ENCODE measurements at regions not wholly inside any gene's neighbourhood (a gene's known extent, or its start where the extent isn't known, plus 50 kb on each side); places are given as distances from the start of the nearest gene placed in this dataset.
"Not testable (repeated sequence)": the region's sequence is repeated elsewhere in the genome, so short reads cannot be mapped to it uniquely, and the experiment has no call there.

DNA sequence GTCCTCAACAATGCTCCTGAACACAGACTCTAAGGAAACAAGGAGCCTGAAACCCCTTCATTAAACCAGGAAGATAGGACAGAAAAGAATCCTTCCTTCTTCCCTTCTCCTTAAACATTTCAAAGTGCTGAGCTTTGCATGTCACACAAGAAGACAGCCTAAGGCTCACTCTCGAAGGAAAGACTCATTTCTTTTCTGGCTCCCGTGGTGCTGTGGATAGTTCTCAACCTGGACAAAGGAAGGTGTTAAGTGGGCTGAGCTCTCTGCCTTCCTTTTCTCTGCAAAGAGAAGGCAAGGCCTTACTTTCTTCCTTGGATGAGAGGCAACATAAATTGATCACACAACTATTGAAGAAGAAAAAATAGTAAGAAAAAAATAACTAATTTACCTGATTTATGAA lies 452.4 kb upstream of the DDI1 start:
- no peak for DNase-seq (ENCODE audit: low read depth in 4 of 4, low spot score in 1 of 4)

DNA sequence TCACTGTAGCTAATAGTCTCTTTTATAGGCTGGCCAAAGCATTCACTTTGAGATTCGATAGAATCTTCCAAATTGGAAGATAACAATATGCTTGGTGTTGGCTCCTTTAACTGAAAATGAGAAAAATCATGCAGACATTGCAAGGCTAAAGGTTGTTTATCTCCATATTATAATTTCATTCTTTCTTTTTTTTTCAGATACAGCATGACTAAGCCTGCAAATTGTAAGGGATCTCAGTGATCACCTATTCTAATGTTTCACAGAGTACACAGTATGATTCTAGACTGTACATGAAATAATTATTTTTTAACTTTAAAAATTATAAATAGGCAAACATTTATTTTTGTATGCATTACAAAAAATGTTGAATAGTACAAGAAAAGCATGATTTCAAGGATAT lies 451.7 kb upstream of the DDI1 start:
- no peak for DNase-seq (ENCODE audit: low read depth in 4 of 4, low spot score in 1 of 4)

DNA sequence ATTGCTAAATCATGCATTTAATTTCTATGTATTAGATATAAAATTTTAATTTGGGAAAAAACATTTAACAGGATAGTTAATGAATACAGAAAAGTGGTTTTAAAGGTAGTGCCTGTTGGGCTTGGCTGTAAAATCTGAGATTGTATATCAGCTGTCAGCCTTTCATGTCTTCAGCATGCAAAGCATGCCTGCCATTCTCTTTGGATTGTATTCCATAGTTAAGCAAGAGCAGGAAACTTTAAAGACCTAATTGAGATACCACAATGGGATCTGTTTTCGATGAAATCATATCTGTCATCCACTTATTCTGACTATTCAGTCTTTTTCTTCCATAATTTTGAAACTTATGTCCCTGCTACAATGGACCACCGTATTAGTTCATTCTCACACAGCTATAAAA lies 451.0 kb upstream of the DDI1 start:
- no peak for DNase-seq (ENCODE audit: low read depth in 4 of 4, low spot score in 1 of 4)

DNA sequence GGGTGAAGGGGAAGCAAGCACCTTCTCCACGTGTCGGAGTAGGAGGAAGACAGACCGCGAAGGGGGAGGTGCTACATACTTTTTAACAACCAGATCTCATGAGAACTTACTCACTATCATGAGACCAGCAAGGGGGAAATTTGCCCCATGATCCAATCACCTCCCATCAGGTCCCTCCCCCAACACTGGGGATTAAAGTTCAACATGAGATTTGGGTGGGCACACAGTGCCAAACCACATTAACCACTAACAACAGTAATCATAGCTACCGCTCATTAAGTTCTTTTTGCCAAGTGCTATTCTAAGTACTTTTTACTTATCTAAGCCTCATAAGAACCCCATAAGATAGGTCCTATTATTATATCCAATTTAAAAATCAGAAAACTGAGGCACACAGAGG lies 450.5 kb upstream of the DDI1 start:
- no peak for DNase-seq (ENCODE audit: low read depth in 4 of 4, low spot score in 1 of 4)

DNA sequence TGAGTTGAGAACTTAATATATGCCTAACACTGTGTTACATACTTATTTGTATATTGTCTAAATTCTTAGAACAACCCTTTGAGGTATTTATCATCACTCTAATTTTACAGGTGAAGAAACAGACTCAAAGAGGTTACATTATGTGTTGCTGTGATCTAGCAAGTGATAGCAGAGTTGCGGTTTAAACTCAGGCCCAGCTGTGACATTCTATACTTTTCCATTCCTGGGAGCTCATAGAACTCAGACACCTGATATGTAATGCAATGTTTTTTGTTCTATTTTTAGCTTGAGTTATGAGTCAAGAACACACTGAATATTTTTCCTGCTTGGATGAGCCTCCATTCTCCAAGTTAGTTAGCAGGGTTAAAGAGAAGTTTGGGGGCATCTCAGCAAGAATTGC lies 449.7 kb upstream of the DDI1 start:
- no peak for DNase-seq (ENCODE audit: low read depth in 4 of 4, low spot score in 1 of 4)

DNA sequence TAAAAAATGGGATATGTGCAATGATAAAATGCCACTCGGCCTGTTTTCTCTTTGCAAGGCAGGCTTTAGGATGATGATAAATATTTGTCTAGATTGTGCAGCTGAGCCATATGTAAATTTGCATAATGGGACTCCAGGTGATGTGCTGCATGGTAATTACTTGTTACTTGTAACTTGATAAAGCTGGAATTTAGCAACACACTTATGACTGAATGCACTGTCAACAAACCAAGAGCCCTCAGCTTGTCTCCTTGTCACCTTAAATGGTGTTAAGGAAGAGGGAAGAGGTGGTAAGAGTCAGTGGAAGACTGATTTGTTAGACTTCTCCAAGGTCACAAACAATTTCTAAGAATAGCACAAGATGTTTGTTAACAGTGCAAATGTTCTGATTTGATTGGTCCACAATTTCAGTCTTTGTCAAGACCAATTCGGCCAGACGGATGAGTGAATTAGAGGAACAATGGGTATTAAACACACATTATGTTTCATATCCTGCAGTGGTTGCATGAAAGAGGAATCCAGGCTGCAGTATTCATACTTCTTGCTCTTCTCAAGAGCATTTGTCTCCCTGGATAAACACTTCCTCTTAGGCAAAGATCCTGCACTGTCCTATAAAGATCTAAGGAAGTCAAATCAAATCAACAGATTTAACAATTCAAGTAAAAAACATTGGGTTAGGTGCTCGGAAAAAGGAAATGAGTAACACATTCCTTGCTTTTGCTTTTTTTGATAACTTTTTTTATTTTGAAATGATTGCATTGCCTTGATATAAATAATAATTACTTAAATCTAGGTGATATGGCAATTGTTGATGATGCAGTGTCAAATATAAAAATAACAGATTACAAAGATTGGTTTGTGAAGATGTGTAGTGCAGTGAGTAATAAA lies 448.3 kb upstream of the DDI1 start:
- DNase-seq (ENCODE audit: low read depth in 4 of 4, low spot score in 1 of 4) = no peak

DNA sequence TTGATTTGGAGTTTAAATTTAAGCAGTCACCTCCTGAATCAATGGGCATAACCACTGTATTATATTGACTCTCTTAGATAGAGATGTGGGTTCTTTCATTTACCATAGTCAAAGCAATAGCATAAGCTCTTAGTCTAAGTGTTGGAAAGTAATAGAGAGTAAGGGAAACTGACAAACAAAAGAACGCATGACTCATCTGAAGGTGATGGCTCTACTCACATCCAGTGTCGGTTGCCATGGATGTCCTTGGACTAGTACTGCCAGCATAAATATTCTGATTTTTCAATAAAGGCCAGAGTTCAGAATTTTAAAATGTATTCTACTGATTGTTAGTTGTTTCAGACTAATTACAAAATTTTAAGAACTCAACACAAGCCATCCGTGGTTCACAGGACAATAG lies 444.9 kb upstream of the DDI1 start:
- no peak for DNase-seq (ENCODE audit: low read depth in 4 of 4, low spot score in 1 of 4)

DNA sequence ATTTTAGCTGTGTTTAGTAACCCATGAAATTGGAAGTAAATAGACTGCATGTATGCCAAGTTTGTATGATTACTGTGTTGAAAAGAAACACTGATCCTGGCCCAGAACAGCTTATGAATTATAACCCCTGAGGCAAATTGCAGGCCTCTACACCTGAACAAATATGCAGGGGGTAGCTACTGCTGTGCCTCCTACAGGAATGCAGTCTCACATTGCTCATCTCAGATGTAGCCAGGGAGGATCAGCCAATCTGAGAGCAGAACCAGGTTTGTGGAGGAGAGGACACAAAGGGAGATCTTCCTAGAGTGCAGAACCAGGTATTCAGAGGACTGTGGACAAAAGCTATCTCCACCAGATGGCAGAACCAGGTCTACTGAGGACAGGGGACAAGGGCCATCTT lies 442.2 kb upstream of the DDI1 start:
- no peak for DNase-seq (ENCODE audit: low read depth in 4 of 4, low spot score in 1 of 4)

DNA sequence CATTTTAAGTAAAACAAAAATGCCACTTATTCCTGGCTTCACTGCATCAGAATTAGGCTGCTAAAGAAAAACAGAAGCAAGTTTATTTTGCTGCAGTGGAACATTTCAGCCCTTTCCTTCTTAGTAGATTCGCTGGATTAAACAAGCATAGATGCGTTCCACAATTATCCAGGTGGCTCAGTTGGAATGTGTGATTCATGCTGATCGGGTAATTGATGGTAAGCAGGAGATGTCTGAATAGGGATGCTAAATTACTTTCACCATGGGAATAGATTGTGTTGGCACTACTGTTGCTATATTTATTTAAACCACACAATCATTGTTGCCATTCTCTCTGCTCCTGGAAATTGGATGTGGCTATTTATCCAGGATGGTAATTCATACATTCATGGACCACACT lies 440.1 kb upstream of the DDI1 start:
- no peak for DNase-seq (ENCODE audit: low read depth in 4 of 4, low spot score in 1 of 4)

DNA sequence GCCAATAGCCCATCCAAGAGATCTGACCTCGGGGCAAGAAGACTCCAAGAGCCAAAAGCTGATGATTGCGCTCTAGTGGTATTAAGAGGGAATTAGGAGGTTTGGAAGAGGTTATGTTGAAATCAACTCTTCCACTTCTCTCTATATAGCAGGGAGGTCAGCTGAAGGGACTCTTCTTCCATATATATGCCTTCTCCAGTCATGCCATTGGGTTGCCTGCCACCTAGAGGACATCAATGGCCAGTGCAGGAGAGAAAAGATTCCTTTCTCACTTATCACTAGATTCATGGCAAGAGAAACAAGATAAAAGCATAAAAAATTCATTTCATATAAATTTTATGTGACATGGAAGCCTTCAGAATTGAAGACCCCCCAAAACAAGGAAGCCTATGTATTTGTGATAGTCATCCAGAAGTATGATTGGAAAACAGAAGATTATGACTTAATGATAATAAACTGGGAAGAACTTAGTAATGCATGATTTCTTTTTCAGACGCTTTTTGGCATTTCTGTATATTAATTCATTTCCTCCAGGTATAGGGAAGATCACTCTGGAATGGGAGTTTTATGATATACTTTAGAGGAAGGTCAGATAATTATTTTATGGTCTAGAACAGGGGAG lies 435.1 kb upstream of the DDI1 start:
- peak in 1 of 4 experiments; percentile 4 for DNase-seq (ENCODE audit: low read depth in 4 of 4, low spot score in 1 of 4)

DNA sequence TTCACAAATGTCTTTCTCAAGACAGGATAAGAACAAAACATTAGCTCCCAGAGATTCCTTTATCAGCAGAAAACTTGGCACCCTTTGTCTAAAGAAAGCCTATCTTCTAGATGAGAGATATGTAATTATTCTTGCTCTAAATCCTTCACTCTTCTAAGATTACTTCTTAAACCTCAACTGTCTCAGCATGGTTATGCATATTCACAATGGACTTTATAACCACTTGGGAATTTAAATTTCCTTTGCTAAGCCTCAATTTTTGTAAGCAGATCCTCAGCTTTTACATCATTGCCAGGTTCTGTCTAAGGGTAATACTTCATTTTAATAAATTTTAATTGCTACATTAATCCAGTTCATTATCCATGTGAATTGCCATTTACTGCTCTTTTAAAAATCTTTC lies 433.6 kb upstream of the DDI1 start:
- no peak for DNase-seq (ENCODE audit: low read depth in 4 of 4, low spot score in 1 of 4)

DNA sequence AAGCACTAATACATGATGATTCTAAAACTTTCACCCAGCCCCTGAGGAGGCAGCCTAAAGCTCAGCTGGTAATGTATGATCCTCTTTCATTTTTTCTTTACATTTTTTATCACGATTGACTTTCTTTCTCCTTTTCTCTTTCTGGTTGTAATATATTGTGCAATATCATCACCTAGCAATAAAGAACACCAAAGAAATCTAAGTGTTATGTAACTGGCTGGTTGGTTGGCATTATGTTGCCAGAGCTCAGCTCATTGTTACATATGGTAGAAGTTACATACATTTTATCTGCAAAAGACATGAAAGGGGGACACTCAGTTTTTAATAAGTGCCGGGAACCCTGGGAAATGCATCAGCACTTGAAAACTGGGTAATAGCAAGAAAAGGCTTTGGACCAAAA lies 432.1 kb upstream of the DDI1 start:
- no peak for DNase-seq (ENCODE audit: low read depth in 4 of 4, low spot score in 1 of 4)

DNA sequence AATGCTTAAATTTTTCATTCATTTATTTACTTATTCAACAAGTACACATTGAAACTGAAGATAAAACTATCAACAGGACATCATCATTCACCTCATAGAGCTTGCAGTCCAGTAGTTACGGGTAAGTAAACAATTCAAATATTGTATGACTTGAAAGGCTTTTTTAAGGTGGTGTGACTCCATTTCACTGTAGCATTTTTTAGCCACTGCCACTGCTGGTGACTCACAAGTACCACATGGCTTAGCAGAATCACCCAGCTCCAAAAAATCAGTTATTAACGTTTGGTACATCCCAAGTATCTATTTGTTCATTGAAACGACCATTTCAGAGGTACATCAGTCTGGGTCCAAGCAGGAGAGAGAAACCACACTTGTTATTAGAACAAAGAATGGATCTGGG lies 427.9 kb upstream of the DDI1 start:
- DNase-seq (ENCODE audit: low read depth in 4 of 4, low spot score in 1 of 4) = no peak

DNA sequence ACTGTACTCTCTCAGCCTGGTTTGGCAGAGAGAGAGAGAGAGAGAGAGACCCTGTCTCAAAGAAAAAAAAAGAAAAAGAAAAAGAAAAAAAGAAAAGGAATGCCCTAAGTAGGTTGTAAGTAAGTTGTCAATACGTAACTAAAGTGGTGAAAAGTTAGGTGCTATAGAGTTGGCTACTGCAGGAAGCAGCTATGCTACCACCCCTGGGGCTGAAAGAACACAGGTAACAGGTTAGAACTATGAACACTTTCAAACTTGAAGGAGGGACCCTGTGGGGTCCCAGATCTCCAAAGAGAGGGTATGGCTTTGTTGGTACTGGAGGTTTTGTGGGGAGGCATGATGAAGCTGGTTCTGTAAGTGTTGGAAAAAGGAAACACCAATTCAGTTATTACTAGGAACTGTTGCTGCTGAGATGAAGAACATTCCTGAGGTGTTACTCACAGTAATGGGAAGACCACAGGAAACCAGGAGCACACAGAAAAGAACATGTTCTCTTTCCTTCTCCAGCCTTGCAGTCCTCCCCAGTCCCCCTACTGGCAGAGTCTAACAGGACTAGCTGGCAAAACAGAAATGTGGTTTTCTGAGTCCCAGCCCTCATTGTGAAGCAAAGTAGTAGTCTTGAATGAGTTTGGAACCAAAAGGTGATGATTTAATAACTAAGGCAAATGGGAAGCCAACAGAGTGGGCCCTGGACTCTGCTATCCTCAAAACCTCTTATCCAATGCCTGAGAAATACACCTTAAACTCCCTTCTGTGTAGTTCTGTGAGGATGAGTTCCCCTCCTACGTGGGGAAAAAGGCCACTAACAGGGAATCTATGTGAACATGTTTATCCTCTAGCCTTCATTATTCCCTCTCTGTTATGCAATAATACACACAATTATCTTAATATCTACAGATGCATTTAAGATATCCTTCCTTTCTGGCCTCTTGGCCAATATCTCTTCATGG lies 427.0 kb upstream of the DDI1 start:
- DNase-seq (ENCODE audit: low read depth in 4 of 4, low spot score in 1 of 4) = no peak

DNA sequence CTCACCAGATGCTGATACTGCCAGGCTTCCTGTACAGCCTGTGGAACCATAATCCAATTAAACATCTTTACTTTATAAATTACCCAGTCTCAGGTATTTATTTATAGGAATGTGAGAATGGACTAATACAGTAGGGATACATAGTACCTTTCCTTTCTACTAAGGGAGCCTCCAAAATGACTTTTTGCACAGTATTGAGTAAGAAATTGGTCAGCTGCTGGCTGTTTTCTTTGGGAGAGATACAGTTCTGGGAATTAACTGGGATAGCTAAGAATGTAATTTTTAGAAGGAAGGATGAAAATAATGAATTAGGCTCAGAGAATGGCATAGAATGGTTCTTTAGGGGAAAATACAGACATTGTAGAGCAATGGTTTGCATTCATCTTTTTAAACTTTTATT lies 426.0 kb upstream of the DDI1 start:
- DNase-seq (ENCODE audit: low read depth in 4 of 4, low spot score in 1 of 4) = no peak

DNA sequence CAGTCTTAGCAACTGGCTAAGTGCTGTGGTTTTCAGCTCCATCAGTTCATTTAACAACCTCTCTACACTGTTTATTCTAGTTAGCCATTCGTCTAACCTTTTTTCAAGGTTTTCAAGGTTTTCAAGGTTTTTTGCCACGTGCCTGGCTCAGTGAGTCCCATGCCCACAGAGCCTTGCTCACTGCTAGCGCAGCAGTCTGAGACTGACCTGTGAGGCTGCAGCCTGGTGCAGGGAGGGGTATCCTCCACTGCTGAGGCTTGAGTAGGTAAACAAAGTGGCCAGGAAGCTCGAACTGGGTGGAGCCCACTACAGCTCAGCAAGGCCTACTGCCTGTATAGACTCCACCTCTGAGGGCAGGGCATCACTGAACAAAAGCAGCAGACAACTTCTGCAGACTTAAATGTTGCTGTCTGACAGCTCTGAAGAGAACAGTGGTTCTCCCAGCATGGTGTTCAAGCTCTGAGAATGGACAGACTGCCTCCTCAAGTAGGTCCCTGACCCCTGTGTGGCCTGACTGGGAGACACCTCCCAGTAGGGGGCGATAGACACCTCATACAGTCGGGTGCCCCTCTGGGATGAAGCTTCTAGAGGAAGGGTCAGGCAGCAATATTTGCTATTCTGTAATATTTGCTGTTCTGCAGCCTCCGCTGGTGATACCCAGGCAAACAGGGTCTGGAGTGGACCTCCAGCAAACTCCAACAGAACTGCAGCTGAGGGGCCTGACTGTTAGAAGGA lies 424.7 kb upstream of the DDI1 start:
- DNase-seq (ENCODE audit: low read depth in 4 of 4, low spot score in 1 of 4) = not testable (repeated sequence)

DNA sequence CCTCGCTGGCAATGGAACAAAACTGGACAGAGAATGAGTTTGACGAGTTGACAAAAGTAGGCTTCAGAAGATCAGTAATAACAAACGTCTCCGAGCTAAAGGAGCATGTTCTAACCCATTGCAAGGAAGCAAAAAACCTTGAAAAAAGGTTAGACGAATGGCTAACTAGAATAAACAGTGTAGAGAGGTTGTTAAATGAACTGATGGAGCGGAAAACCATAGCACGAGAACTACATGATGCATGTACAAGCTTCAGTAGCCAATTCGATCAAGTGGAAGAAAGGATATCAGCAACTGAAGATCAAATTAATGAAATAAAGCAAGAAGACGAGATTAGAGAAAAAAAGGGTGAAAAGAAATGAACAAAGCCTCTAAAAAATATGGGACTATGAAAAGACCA lies 424.0 kb upstream of the DDI1 start:
- not testable (repeated sequence) for DNase-seq (ENCODE audit: low read depth in 4 of 4, low spot score in 1 of 4)

DNA sequence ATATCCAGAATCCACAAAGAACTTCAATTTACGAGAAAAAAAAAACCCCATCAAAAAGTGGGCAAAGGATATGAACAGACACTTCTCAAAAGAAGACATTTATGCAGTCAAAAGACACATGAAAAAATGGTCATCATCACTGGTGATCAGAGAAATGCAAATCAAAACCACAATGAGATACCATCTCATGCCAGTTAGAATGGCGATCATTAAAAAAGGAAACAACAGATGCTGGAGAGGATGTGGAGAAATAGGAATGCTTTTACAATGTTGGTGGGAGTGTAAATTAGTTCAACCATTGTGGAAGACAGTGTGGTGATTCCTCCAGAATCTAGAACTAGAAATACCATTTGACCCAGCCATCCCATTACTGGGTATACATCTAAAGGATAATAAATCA lies 419.9 kb upstream of the DDI1 start:
- DNase-seq (ENCODE audit: low read depth in 4 of 4, low spot score in 1 of 4) = not testable (repeated sequence)

DNA sequence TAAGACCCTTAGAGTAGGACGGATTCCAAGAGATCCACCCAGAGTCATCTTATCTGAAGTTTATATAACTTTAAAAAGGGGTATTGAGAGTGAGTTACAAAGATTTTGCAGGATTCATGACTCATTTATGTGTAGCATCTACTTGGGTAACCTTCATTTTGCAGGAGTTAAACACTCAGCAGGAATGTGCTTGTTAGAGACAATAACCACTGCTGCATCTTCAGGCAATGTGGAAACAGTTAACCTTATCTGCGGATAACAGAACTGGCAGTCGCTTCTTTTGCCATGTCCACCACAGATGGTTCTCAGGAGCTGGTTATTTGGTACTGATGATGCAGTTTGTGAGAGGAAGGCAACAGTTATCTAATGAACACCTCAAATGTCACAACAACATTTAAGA lies 417.9 kb upstream of the DDI1 start:
- no peak for DNase-seq (ENCODE audit: low read depth in 4 of 4, low spot score in 1 of 4)

DNA sequence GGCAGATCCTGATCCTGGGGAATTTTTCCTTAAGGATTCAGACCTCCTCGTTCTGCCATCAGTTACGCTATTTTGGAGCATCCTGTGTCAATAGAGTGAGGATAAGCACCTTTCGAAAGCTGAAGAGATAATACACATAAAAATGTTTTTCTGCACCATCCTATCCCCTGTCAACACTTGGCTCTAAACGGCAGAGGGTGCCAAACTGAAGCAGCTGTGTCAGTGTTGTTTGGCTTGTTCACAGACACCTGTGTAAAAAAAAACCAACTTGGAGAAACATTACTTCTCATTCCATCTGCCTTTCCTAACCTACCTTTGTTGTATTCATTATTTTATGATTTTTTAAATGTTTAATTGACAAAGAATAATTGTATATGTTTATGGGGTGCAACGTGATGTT lies 417.0 kb upstream of the DDI1 start:
- no peak for DNase-seq (ENCODE audit: low read depth in 4 of 4, low spot score in 1 of 4)

DNA sequence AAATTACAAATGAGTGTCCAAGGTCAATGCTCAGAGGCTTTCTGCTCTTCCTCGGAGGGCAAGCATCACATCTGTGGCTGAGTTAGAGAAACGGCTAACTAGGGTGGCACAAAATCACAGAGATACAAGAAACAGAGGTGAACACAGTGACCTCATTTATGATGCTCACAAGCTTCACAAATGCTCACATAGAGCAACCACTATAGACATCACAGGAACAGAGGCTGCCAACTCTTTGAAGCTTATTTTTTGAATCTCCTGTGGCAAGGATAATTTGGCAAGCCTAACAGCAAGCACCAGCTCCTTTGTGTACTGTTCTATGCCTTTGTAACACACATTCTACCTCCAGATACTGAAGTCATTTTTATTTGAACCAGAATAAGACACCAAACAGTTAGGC lies 416.5 kb upstream of the DDI1 start:
- no peak for DNase-seq (ENCODE audit: low read depth in 4 of 4, low spot score in 1 of 4)

Data from stimulated activated CD4-positive, alpha-beta T cell treated with anti-CD3 and anti-CD28 coated beads, Interleukin-1b, Interleukin-23, amount 100 ng/mL, for 24 hours (primary cell).